GM12874 (cell line): ENCODE measurements at regions not wholly inside any gene's neighbourhood (a gene's known extent, or its start where the extent isn't known, plus 50 kb on each side); places are given as distances from the start of the nearest gene placed in this dataset.

Experiments used
- CTCF ChIP-seq: IDR thresholded peaks from 2 replicates; pipeline ENCODE4 v1.5.1; 2011; ENCODE audit warnings: low read depth, mild to moderate bottlenecking, control low read depth, low read length, moderate library complexity; ENCODE audit not compliant: insufficient read depth

GRCh38 chr2:57084697-57085281 is 901.0 kb downstream of the CCDC85A start:
- no peak for TF ChIP-seq CTCF

- TF ChIP-seq CTCF: no peak
Measured at GRCh38 chr2:57093020-57093419, 909.2 kb downstream of the CCDC85A start.

GRCh38 chr2:57097855-57098254 is 914.1 kb downstream of the CCDC85A start:
- TF ChIP-seq CTCF: no peak

GRCh38 chr2:57100436-57100835 is 916.6 kb downstream of the CCDC85A start:
- TF ChIP-seq CTCF: no peak

- no peak for TF ChIP-seq CTCF
Measured at GRCh38 chr2:57105694-57106093, 921.9 kb downstream of the CCDC85A start.

- TF ChIP-seq CTCF: no peak
Measured at GRCh38 chr2:57107353-57107752, 923.6 kb downstream of the CCDC85A start.

- no peak for TF ChIP-seq CTCF
Measured at GRCh38 chr2:57111531-57111930, 927.7 kb downstream of the CCDC85A start.

- TF ChIP-seq CTCF: no peak
Measured at GRCh38 chr2:57119141-57119540, 927.5 kb upstream of the VRK2 start.
